IMR-90 (cell line): ENCODE measurements at regions not wholly inside any gene's neighbourhood (a gene's known extent, or its start where the extent isn't known, plus 50 kb on each side); places are given as distances from the start of the nearest gene placed in this dataset.

Experiments
- ATAC-seq: fragments of 200-7000 bp; cut with Tn5 transposase; 2 replicates; pipeline ENCODE4 v1.9.1; 2020; ENCODE audit warnings: low read depth, mild to moderate bottlenecking, moderate library complexity
- BruUV-seq: library from RNA; stranded (reverse); fragments of 400-500 nt; replicated peaks from 2 replicates; lab custom pipeline; 2021; lab: Mats Ljungman, UMichigan
- CTCF ChIA-PET: fragments of 300-600 bp; formaldehyde crosslinking; extraction: SDS; loops from one replicate; lab custom pipeline; 2021; ENCODE audit warnings: antibody characterized with exemption; lab: Yijun Ruan, JAX
- POLR2A ChIA-PET: fragments of 300-600 bp; sonication (Branson Sonifier 250); formaldehyde crosslinking; loops from one replicate; lab custom pipeline; 2022; ENCODE audit warnings: antibody characterized with exemption; ENCODE audit not compliant: unreplicated experiment; lab: Charles Lee
- DNase-seq: peaks from one replicate; pipeline ENCODE4 v3.0.0; 2013
- H2AFZ ChIP-seq: replicated peaks from 2 replicates; pipeline ENCODE3; 2013; ENCODE audit warnings: low read length, mild to moderate bottlenecking; ENCODE audit not compliant: poor library complexity
- H2AK5ac ChIP-seq: 2 replicates; pipeline ENCODE4 v1.6.1; 2013; ENCODE audit warnings: low read depth, low read length, inconsistent platforms
- H2AK9ac ChIP-seq: replicated peaks from 2 replicates; pipeline ENCODE3; 2013; ENCODE audit warnings: mild to moderate bottlenecking, low read depth, low read length, moderate library complexity; ENCODE audit not compliant: poor library complexity
- H2BK120ac ChIP-seq: 2 replicates; pipeline ENCODE4 v1.6.1; 2013; ENCODE audit warnings: low read depth, low read length, inconsistent platforms
- H2BK15ac ChIP-seq: 3 replicates; pipeline ENCODE4 v1.6.1; 2013; ENCODE audit warnings: low read depth, low read length, inconsistent platforms
- H2BK20ac ChIP-seq: 2 replicates; pipeline ENCODE4 v1.6.1; 2013; ENCODE audit warnings: low read depth, mild to moderate bottlenecking, inconsistent platforms, low read length, moderate library complexity
- H2BK5ac ChIP-seq: 2 replicates; pipeline ENCODE4 v1.6.1; 2013; ENCODE audit warnings: mild to moderate bottlenecking, low read depth, low read length, inconsistent platforms; ENCODE audit not compliant: poor library complexity, severe bottlenecking
- H3K14ac ChIP-seq: replicated peaks from 2 replicates; pipeline ENCODE4 v1.6.1; 2013; ENCODE audit warnings: low read depth, low read length, inconsistent platforms
- H3K18ac ChIP-seq: 2 replicates; pipeline ENCODE4 v1.6.1; 2013; ENCODE audit warnings: low read depth, low read length, control low read depth
- H3K23ac ChIP-seq: 2 replicates; pipeline ENCODE4 v1.6.1; 2013; ENCODE audit warnings: low read depth, low read length, inconsistent platforms
- H3K27ac ChIP-seq: 2 replicates; pipeline ENCODE4 v1.5.1; 2013; ENCODE audit warnings: mild to moderate bottlenecking, control low read depth, low read length; ENCODE audit not compliant: insufficient read depth
- H3K27me3 ChIP-seq: 2 replicates; pipeline ENCODE4 v1.6.1; 2013; ENCODE audit warnings: low read length; ENCODE audit not compliant: control insufficient read depth, insufficient read depth
- H3K36me3 ChIP-seq: 2 replicates; pipeline ENCODE4 v1.6.1; 2013; ENCODE audit warnings: low read length, mixed read lengths; ENCODE audit not compliant: control insufficient read depth, insufficient read depth
- H3K4ac ChIP-seq: 2 replicates; pipeline ENCODE4 v1.6.1; 2013; ENCODE audit warnings: low read depth, low read length, inconsistent platforms
- H3K4me1 ChIP-seq: 2 replicates; pipeline ENCODE4 v1.6.1; 2013; ENCODE audit warnings: low read length, mixed read lengths; ENCODE audit not compliant: control insufficient read depth, insufficient read depth
- H3K4me2 ChIP-seq: 2 replicates; pipeline ENCODE4 v1.6.1; 2013; ENCODE audit warnings: low read depth, mild to moderate bottlenecking, control low read depth, low read length, moderate library complexity
- H3K4me3 ChIP-seq: 2 replicates; pipeline ENCODE4 v1.5.1; 2013; ENCODE audit warnings: low read depth, mild to moderate bottlenecking, control low read depth, low read length, moderate library complexity; ENCODE audit not compliant: insufficient read depth
- H3K56ac ChIP-seq: 2 replicates; pipeline ENCODE4 v1.6.1; 2013; ENCODE audit warnings: low read length, inconsistent platforms; ENCODE audit not compliant: insufficient read depth; ENCODE audit errors: extremely low read depth
- H3K79me1 ChIP-seq, 2 experiments: 2 replicates each; pipeline ENCODE4 v1.6.1; 2013; ENCODE audit warnings: low read length in 2 of 2, inconsistent platforms in 1 of 2, low read depth in 1 of 2
- H3K9ac ChIP-seq: 2 replicates; pipeline ENCODE4 v1.6.1; 2013; ENCODE audit warnings: low read depth, low read length, control low read depth
- H3K9me1 ChIP-seq: 2 replicates; pipeline ENCODE4 v1.6.1; 2013; ENCODE audit warnings: low read length, inconsistent platforms; ENCODE audit not compliant: insufficient read depth
- H3K9me3 ChIP-seq: 2 replicates; pipeline ENCODE4 v1.6.1; 2013; ENCODE audit warnings: low read length; ENCODE audit not compliant: control insufficient read depth, insufficient read depth
- H4K20me1 ChIP-seq: 2 replicates; pipeline ENCODE4 v1.6.1; 2013; ENCODE audit warnings: low read length, inconsistent platforms; ENCODE audit not compliant: insufficient read depth
- H4K5ac ChIP-seq: 2 replicates; pipeline ENCODE4 v1.6.1; 2013; ENCODE audit warnings: mild to moderate bottlenecking, low read depth, low read length, control low read depth
- H4K8ac ChIP-seq, 2 experiments: 2 replicates each; pipeline ENCODE4 v1.6.1; 2013; ENCODE audit warnings: low read depth in 2 of 2, low read length in 2 of 2, control low read depth in 1 of 2, inconsistent platforms in 1 of 2
- H4K91ac ChIP-seq: 2 replicates; pipeline ENCODE4 v1.6.1; 2013; ENCODE audit warnings: low read depth, low read length, inconsistent platforms; ENCODE audit not compliant: insufficient read depth
- CEBPB ChIP-seq: IDR thresholded peaks from 2 replicates; pipeline ENCODE4 v1.6.1; 2012; ENCODE audit warnings: low read depth, low read length, improper control_type of control experiment
- NFE2L2 ChIP-seq: fragments of 150-350 bp; IDR thresholded peaks from 2 replicates; pipeline ENCODE4 v1.6.1; 2016; ENCODE audit warnings: low read depth, mild to moderate bottlenecking, low read length
- RFX5 ChIP-seq: IDR thresholded peaks from 2 replicates; pipeline ENCODE4 v1.8.0; 2012; ENCODE audit warnings: low read depth, mild to moderate bottlenecking, low read length, moderate library complexity
- WGBS, 2 experiments: methylation state at CpG; one replicate each; pipeline versions ENCODE4 v1.1.5 to v1.1.7; 2013; ENCODE audit warnings: missing lambda C conversion rate in 2 of 2; ENCODE audit not compliant: insufficient read length in 1 of 2; ENCODE audit errors: extremely low coverage in 2 of 2; 5-methylcytosine and 5-hydroxymethylcytosine counted together
- dilution Hi-C: fragments of 300-500 bp; cut with HindIII; formaldehyde crosslinking; loops from one replicate; pipeline ENCODE4 v1.14.3; 2018; ENCODE audit warnings: low sequenced_read_pairs; ENCODE audit not compliant: unreplicated experiment
- in situ Hi-C: fragments of 300-500 bp; cut with MboI; formaldehyde crosslinking; loops from 3 replicates; pipeline ENCODE4 v1.14.3; 2019; ENCODE audit warnings: low sequenced_read_pairs, inconsistent platforms, mixed read lengths
- intact Hi-C: fragments of 100-400 bp; cut with micrococcal nuclease; formaldehyde crosslinking; loops from 2 replicates; pipeline ENCODE4 v1.10.0; 2022

GRCh38 chr5:164578401-164578800 is 1073.0 kb downstream of the MAT2B start:
- no peak overlapping the region for H3K4me2 ChIP-seq
- no peak overlapping the region for H4K5ac ChIP-seq
- dilution Hi-C loops: no loop called here
- no peak for TF ChIP-seq CEBPB
- no peak for TF ChIP-seq RFX5
- no peak for TF ChIP-seq NFE2L2
- BruUV-seq: no TSS peak
- H3K27ac ChIP-seq: no peak overlapping the region
- in situ Hi-C loops: no loop called here
- H2BK15ac ChIP-seq: no peak overlapping the region
- H2BK120ac ChIP-seq: no peak overlapping the region
- no peak overlapping the region for H2AK9ac ChIP-seq
- no peak overlapping the region for H2BK5ac ChIP-seq
- ChIA-PET POLR2A (no interaction called here), CTCF (interaction anchor here (0.5 kb wide), 1 partner anchor 1047 kb away, joined by 4 read pairs; no protein-coding TSS in a partner anchor)
- H3K14ac ChIP-seq: no peak overlapping the region
- no peak overlapping the region for H3K4me3 ChIP-seq
- no CpG with 5 or more reads among the region's 5 CpGs for whole genome bisulfite sequencing, 2 experiments
- H3K79me1 ChIP-seq: no peaks in the 10 kb centered on the region
- no peak overlapping the region for H2BK20ac ChIP-seq
- intact Hi-C loops: no loop called here
- DNase-seq (no peak), ATAC-seq (no peak)
- H3K23ac ChIP-seq: no peak overlapping the region
- H3K36me3 ChIP-seq: no peaks in the 10 kb centered on the region
- no peaks in the 10 kb centered on the region for H3K27me3 ChIP-seq
- H2AFZ ChIP-seq: no peak overlapping the region
- no peak overlapping the region for H4K8ac ChIP-seq
- H4K20me1 ChIP-seq: no peaks in the 10 kb centered on the region
- no peak overlapping the region for H3K4ac ChIP-seq
- no peaks in the 10 kb centered on the region for H3K9me1 ChIP-seq
- H3K18ac ChIP-seq: no peak overlapping the region
- no peak overlapping the region for H3K56ac ChIP-seq
- H4K91ac ChIP-seq: no peak overlapping the region
- no peak overlapping the region for H3K9ac ChIP-seq
- H2AK5ac ChIP-seq: no peak overlapping the region
- H3K4me1 ChIP-seq: no peaks in the 10 kb centered on the region
- no peaks in the 10 kb centered on the region for H3K9me3 ChIP-seq
